H9 (cell line): ENCODE measurements at regions not wholly inside any gene's neighbourhood (a gene's known extent, or its start where the extent isn't known, plus 50 kb on each side); places are given as distances from the start of the nearest gene placed in this dataset.

Source experiments
- DNase-seq: peaks from one replicate; pipeline ENCODE4 v3.0.0-alpha.2; 2017
- H2AFZ ChIP-seq: one replicate; pipeline ENCODE4 v1.6.1; 2013; ENCODE audit warnings: mild to moderate bottlenecking, low read length, control low read depth, moderate library complexity
- H2AK5ac ChIP-seq: 2 replicates; pipeline ENCODE4 v1.6.1; 2013; ENCODE audit warnings: low read length, control low read depth, mixed read lengths; ENCODE audit not compliant: insufficient read length
- H2BK120ac ChIP-seq: one replicate; pipeline ENCODE4 v1.6.1; 2013; ENCODE audit warnings: low read depth, mild to moderate bottlenecking, low read length, control low read depth, inconsistent platforms; ENCODE audit not compliant: poor library complexity, severe bottlenecking
- H2BK12ac ChIP-seq: 2 replicates; pipeline ENCODE4 v1.6.1; 2013; ENCODE audit warnings: low read length, control low read depth, mixed read lengths, low read depth; ENCODE audit not compliant: insufficient read length
- H2BK15ac ChIP-seq: 2 replicates; pipeline ENCODE4 v1.6.1; 2013; ENCODE audit warnings: low read depth, low read length, control low read depth
- H2BK20ac ChIP-seq: one replicate; pipeline ENCODE4 v1.6.1; 2013; ENCODE audit warnings: low read depth, mild to moderate bottlenecking, low read length, control low read depth, inconsistent platforms; ENCODE audit not compliant: poor library complexity, severe bottlenecking
- H2BK5ac ChIP-seq: 2 replicates; pipeline ENCODE4 v1.6.1; 2013; ENCODE audit warnings: low read length, control low read depth, mixed read lengths; ENCODE audit not compliant: insufficient read length
- H3K14ac ChIP-seq: 2 replicates; pipeline ENCODE4 v1.6.1; 2013; ENCODE audit warnings: low read length, control low read depth; ENCODE audit not compliant: insufficient read depth
- H3K18ac ChIP-seq: 2 replicates; pipeline ENCODE4 v1.6.1; 2013; ENCODE audit warnings: low read depth, mild to moderate bottlenecking, mixed read lengths, low read length, control low read depth; ENCODE audit not compliant: insufficient read length
- H3K23ac ChIP-seq: 2 replicates; pipeline ENCODE4 v1.6.1; 2013; ENCODE audit warnings: low read length, control low read depth, mixed read lengths, low read depth; ENCODE audit not compliant: insufficient read length
- H3K23me2 ChIP-seq: 2 replicates; pipeline ENCODE4 v1.6.1; 2013; ENCODE audit warnings: low read depth, mild to moderate bottlenecking, mixed read lengths, low read length, control low read depth; ENCODE audit not compliant: insufficient read length, poor library complexity, severe bottlenecking
- H3K27ac ChIP-seq: 2 replicates; pipeline ENCODE4 v1.5.1; 2013; ENCODE audit warnings: low read length, control low read depth, mixed read lengths, low read depth; ENCODE audit not compliant: insufficient read length
- H3K27me3 ChIP-seq: 2 replicates; pipeline ENCODE4 v1.6.1; 2013; ENCODE audit warnings: low read length, control low read depth, inconsistent platforms; ENCODE audit not compliant: insufficient read depth
- H3K4ac ChIP-seq: 2 replicates; pipeline ENCODE4 v1.6.1; 2013; ENCODE audit warnings: low read depth, mild to moderate bottlenecking, control low read depth, inconsistent platforms, low read length, moderate library complexity
- H3K4me1 ChIP-seq: 2 replicates; pipeline ENCODE4 v1.6.1; 2013; ENCODE audit warnings: low read length, control low read depth, inconsistent platforms; ENCODE audit not compliant: insufficient read depth
- H3K4me2 ChIP-seq: 2 replicates; pipeline ENCODE4 v1.6.1; 2013; ENCODE audit warnings: low read length, control low read depth, mixed read lengths; ENCODE audit not compliant: insufficient read length, insufficient read depth
- H3K56ac ChIP-seq: 2 replicates; pipeline ENCODE4 v1.6.1; 2013; ENCODE audit warnings: low read depth, mild to moderate bottlenecking, mixed read lengths, low read length, control low read depth; ENCODE audit not compliant: insufficient read length
- H3K79me1 ChIP-seq: 2 replicates; pipeline ENCODE4 v1.6.1; 2013; ENCODE audit warnings: low read depth, mild to moderate bottlenecking, moderate library complexity, low read length, control low read depth, inconsistent platforms; ENCODE audit not compliant: insufficient read depth, poor library complexity, severe bottlenecking
- H3K79me2 ChIP-seq: 2 replicates; pipeline ENCODE4 v1.6.1; 2013; ENCODE audit warnings: low read length, control low read depth, inconsistent platforms; ENCODE audit not compliant: insufficient read depth
- H3K9ac ChIP-seq: 2 replicates; pipeline ENCODE4 v1.6.1; 2013; ENCODE audit warnings: low read length, control low read depth, mixed read lengths; ENCODE audit not compliant: insufficient read length; ENCODE audit errors: extremely low read depth
- H3K9me3 ChIP-seq: one replicate; pipeline ENCODE4 v1.6.1; 2013; ENCODE audit warnings: low read depth, low read length, inconsistent platforms; ENCODE audit not compliant: control insufficient read depth
- H3T11ph ChIP-seq: one replicate; pipeline ENCODE4 v1.6.1; 2013; ENCODE audit warnings: mild to moderate bottlenecking, low read length, control low read depth, inconsistent platforms
- H4K20me1 ChIP-seq: one replicate; pipeline ENCODE4 v1.6.1; 2013; ENCODE audit not compliant: control insufficient read depth, insufficient read length, insufficient read depth
- H4K5ac ChIP-seq: 2 replicates; pipeline ENCODE4 v1.6.1; 2013; ENCODE audit warnings: low read depth, mild to moderate bottlenecking, mixed read lengths, low read length, control low read depth; ENCODE audit not compliant: insufficient read length
- H4K8ac ChIP-seq: replicated peaks from 2 replicates; pipeline ENCODE4 v1.6.1; 2013; ENCODE audit warnings: low read length, control low read depth, mixed read lengths, low read depth; ENCODE audit not compliant: insufficient read length
- H4K91ac ChIP-seq: 2 replicates; pipeline ENCODE4 v1.6.1; 2013; ENCODE audit warnings: low read depth, mild to moderate bottlenecking, moderate library complexity, mixed read lengths, low read length, control low read depth; ENCODE audit not compliant: insufficient read length
- H3K27ac Mint-ChIP-seq, 3 experiments: 2 replicates in 2 of 3; 3 replicates in 1 of 3; pipeline ENCODE4 v1.8.0; 2020 to 2021; ENCODE audit warnings: mixed read lengths in 3 of 3, mild to moderate bottlenecking in 1 of 3, moderate library complexity in 1 of 3
- H3K27me3 Mint-ChIP-seq: 2 replicates; pipeline ENCODE4 v1.8.0; 2021; ENCODE audit warnings: low read depth, mild to moderate bottlenecking, moderate library complexity, mixed read lengths
- H3K36me3 Mint-ChIP-seq, 3 experiments: 2 replicates in 2 of 3; 3 replicates in 1 of 3; pipeline ENCODE4 v1.8.0; 2020 to 2021; ENCODE audit warnings: low read depth in 3 of 3, mixed read lengths in 3 of 3; ENCODE audit not compliant: insufficient read depth in 1 of 3
- H3K4me1 Mint-ChIP-seq, 2 experiments: 2 replicates each; pipeline ENCODE4 v1.8.0; 2020; ENCODE audit warnings: mixed read lengths in 2 of 2
- H3K4me3 Mint-ChIP-seq, 2 experiments: 2 replicates in 1 of 2; 3 replicates in 1 of 2; pipeline ENCODE4 v1.8.0; 2020 to 2021; ENCODE audit warnings: mild to moderate bottlenecking in 2 of 2, mixed read lengths in 2 of 2, moderate library complexity in 1 of 2
- H3K9me3 Mint-ChIP-seq, 2 experiments: 2 replicates in 1 of 2; 3 replicates in 1 of 2; pipeline ENCODE4 v1.8.0; 2020; ENCODE audit warnings: mild to moderate bottlenecking in 2 of 2, mixed read lengths in 2 of 2, moderate library complexity in 1 of 2
- WGBS: extraction: QIAGEN DNeasy Blood & Tissue Kit; methylation state at CpG from one replicate; pipeline ENCODE4 v1.1.7; 2013; ENCODE audit warnings: missing lambda C conversion rate, low lambda C conversion rate, mixed read lengths; ENCODE audit not compliant: insufficient read length; ENCODE audit errors: extremely low coverage; 5-methylcytosine and 5-hydroxymethylcytosine counted together
- TF ChIP-seq, protein P1 (sequence below): fragments of 200-600 bp; sonication (generic); conservative IDR thresholded peaks from 3 replicates; pipeline ENCODE4 v1.8.0; 2021; ENCODE audit warnings: antibody characterized with exemption, mild to moderate bottlenecking

DNA sequence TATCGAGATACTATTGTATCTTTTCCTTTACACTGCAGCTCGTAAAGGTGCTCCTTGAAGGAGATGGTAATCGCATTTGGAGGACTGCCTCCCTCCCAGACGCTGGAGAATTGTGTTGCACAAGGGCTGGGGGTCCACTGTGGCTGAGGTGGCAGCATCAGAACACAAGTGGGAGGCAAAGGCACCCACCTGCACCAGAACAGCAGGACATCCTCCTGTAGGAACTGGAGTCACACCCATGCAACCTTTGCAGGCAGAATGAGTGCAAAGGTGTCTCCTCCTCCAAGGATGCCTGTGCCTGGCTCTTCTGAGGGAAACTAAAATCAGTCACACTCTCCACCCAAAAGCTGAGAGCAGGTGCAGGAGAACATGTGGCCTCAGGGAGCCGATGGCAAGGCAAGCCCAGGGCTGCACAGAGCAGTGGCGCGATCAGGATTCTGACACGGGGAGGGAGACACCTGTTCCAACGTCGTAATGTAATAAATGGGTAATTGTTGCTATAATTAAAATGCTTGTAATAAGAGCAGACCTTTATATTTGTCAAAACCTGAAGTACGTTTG lies 1501.4 kb downstream of the TBC1D22A start:
- H2BK5ac ChIP-seq: no peak overlapping the region
- peaks cover 0 to 1% (median 0%) of the 10 kb centered on the region in 3 experiments; a peak in 1 of 7 replicates for H3K36me3 Mint-ChIP-seq
- no peaks in the 10 kb centered on the region for H3K23me2 ChIP-seq
- H3K27ac ChIP-seq: no peak overlapping the region
- no peak overlapping the region for H3T11ph ChIP-seq
- no peak overlapping the region for H3K18ac ChIP-seq
- no peak overlapping the region for H3K4me2 ChIP-seq
- no peak overlapping the region for H2BK20ac ChIP-seq
- peaks cover 11 to 12% of the 10 kb centered on the region in 2 experiments for H3K4me1 Mint-ChIP-seq
- no peak overlapping the region for H4K5ac ChIP-seq
- no peak overlapping the region for H3K4me3 Mint-ChIP-seq
- H2AFZ ChIP-seq: no peak overlapping the region
- H3K9me3 ChIP-seq: no peaks in the 10 kb centered on the region
- H3K27me3 Mint-ChIP-seq: peaks cover 7% of the 10 kb centered on the region
- DNase-seq: no peak
- H3K56ac ChIP-seq: no peak overlapping the region
- no peaks in the 10 kb centered on the region for H3K27me3 ChIP-seq
- no peak overlapping the region for H2BK12ac ChIP-seq
- no peaks in the 10 kb centered on the region for H4K20me1 ChIP-seq
- H4K8ac ChIP-seq: no peak overlapping the region
- WGBS: no CpG with 5 or more reads among the region's 11 CpGs
- peaks cover 0 to 6% of the 10 kb centered on the region in 2 experiments; a peak in 1 of 5 replicates for H3K9me3 Mint-ChIP-seq
- H3K14ac ChIP-seq: no peak overlapping the region
- no peak overlapping the region for H3K4ac ChIP-seq
- no peak overlapping the region for H3K9ac ChIP-seq
- no peak overlapping the region for H4K91ac ChIP-seq
- no peak overlapping the region for H2AK5ac ChIP-seq
- H2BK120ac ChIP-seq: no peak overlapping the region
- TF ChIP-seq, protein P1, sequence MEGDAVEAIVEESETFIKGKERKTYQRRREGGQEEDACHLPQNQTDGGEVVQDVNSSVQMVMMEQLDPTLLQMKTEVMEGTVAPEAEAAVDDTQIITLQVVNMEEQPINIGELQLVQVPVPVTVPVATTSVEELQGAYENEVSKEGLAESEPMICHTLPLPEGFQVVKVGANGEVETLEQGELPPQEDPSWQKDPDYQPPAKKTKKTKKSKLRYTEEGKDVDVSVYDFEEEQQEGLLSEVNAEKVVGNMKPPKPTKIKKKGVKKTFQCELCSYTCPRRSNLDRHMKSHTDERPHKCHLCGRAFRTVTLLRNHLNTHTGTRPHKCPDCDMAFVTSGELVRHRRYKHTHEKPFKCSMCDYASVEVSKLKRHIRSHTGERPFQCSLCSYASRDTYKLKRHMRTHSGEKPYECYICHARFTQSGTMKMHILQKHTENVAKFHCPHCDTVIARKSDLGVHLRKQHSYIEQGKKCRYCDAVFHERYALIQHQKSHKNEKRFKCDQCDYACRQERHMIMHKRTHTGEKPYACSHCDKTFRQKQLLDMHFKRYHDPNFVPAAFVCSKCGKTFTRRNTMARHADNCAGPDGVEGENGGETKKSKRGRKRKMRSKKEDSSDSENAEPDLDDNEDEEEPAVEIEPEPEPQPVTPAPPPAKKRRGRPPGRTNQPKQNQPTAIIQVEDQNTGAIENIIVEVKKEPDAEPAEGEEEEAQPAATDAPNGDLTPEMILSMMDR: no peak
- H3K79me1 ChIP-seq: no peaks in the 10 kb centered on the region
- H3K27ac Mint-ChIP-seq: no peak overlapping the region; a peak in 1 of 7 replicates
- H3K79me2 ChIP-seq: no peaks in the 10 kb centered on the region
- H3K4me1 ChIP-seq: 0 out of 2 replicates have a peak, but pooled peaks cover 2% of the 10 kb centered on the region
- no peak overlapping the region for H2BK15ac ChIP-seq
- no peak overlapping the region for H3K23ac ChIP-seq
